HG02973 (cell line): ENCODE measurements at regions not wholly inside any gene's neighbourhood (a gene's known extent, or its start where the extent isn't known, plus 50 kb on each side); places are given as distances from the start of the nearest gene placed in this dataset.

Experiments
- ATAC-seq: cut with Tn5 transposase; IDR thresholded peaks from one replicate; pipeline ENCODE4 v1.9.1; 2021; ENCODE audit warnings: moderate library complexity; ENCODE audit not compliant: unreplicated experiment

DNA sequence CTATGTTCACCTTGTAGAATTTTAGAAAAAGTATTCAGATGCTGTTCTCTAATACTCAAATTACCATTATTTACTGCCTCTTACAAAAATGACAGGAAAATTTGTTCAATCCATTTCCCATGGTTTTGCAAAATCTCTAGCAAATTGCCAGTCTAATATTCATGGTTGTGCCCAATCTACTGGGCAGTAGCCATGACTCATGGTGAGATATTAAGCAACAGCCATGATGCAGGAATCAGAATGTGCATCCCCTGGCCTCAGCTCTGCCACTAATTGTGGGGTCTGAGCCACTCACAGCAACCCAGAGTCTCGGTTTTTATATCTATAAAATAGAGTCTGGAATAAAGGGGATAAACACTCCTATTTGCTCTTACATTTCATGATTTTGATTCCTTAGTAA lies 353.6 kb downstream of the DEPDC1B start:
- no peak for ATAC-seq

DNA sequence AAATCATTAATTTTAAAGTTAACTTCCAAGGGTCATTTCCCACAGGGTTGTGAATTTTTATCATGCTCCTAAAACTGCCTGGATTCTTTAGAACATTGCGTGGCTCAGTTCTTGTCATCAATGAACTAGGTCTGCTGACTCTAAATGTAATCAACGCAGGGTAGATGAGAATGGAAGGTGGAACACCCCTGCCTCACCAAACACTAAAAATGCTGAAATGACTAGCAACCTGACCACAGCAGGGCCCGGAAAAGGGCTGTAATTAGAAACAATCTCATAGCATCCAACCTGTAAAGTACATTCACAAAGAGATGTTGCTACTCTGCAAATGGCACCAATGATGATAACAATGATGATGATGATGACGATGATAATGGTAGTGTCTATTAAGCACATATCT lies 356.9 kb downstream of the DEPDC1B start:
- ATAC-seq: no peak

- ATAC-seq: peak; percentile 66
Observed at GRCh38 chr5:60340965-60341471, 358.9 kb downstream of the DEPDC1B start.

DNA sequence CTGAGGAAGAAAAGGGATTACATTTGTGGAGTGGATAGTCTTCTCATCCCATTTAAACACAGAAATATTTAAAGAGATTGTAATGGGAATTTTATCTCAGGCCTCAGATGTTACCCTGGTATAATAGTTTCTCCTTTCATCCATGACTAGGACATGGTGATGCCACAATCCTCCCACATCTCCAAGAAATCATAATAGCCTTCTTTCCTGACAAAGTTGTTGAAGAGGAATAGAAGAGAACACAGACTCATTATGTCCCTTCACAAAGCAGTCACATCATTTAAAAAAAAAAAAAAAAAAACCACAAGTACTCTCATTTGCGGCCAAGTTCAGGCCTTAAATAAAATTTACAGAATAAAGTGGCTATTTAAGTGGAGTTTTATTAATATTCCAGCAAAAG lies 359.6 kb downstream of the DEPDC1B start:
- no peak for ATAC-seq

DNA sequence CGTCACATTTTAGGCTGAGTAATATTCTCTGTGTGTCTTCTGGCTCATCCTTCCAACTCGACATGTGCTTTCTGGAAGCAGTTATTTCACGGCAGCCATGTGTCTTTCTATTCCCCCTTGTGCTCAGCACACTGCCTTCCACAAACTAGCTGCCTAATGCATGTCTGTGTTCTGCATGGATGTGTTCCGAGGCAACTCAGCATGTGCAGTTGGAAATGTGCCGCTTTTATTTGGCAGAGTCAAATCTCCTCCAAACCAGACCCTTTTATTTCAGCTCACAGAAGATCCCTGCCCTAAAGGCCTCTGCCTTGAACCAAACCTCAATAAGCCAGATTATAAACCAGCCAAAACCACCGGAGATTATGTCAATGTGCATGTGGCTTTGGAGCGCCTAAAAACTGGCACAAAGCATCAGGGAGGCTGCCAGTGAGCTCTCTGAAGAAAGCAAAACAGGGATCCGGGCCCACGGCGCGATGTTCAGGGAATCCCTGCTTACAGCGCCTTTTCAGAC lies 360.2 kb downstream of the DEPDC1B start:
- ATAC-seq: no peak

DNA sequence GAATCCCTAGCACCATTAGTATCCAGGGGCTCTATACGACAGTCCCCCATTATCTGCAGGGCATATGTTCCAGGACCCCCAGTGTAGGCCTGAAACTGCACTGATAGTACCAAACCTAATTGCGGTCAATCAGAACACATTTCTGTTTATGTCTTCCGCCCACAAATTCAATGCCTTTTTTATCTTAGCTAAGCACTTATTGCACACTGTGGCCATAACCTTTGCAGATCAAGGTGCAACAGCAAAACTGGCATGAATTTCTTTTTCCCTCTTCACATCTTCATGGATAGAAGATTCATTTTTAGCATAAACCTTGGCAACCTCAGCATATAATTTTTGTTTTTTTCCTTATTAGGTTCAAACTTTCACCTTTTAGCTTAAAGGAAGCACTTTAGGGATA lies 361.1 kb downstream of the DEPDC1B start:
- no peak for ATAC-seq

DNA sequence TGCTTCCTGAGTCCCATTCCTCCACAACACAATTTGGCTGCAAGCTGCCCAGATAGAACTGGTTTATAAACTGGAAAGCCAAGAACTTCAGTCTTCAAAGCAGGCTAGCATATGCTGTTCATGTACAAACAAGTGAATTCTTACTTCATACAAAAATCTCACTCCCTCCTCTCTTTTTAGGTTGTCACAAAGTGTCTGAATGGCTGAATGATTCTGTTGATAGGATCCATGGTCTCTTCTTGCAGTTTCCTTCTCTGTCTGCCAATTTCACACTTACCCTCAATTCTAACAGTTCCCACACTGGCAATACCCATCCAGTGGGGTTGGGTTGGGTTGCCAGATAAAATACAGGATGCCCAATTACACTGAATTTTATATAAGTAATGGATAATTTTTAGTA lies 363.5 kb downstream of the DEPDC1B start:
- no peak for ATAC-seq

- ATAC-seq: no peak
Observed at GRCh38 chr5:60335913-60336312, 364.1 kb downstream of the DEPDC1B start.

- no peak for ATAC-seq
Observed at GRCh38 chr5:60334281-60334713, 365.7 kb downstream of the DEPDC1B start.

DNA sequence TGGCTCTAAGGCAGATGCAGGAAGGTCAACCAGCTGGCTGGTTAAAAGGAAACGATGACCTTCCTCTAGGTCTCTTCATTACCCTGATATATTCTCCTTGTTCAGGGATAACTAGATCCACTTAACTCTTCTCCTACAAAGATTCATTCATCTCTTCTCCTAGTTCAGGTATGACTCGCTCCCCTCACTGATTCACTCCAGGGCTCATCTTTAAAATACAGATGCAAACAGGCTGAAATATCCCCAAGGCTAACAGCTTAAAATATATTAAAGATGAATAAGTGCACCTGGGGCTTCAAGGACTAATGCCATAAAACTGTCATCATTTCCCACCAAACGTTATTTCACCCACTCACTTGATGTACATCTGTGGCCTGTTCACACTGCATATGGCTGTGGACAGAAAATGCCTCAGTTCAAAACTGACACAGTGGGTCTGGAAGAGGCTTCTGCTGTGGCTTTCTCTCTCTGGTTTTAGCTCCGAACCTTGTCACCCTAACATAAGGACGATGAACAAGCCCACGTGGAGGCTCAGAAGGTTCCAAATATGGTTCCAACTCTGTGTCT lies 366.9 kb downstream of the DEPDC1B start:
- peak; percentile 24 for ATAC-seq

DNA sequence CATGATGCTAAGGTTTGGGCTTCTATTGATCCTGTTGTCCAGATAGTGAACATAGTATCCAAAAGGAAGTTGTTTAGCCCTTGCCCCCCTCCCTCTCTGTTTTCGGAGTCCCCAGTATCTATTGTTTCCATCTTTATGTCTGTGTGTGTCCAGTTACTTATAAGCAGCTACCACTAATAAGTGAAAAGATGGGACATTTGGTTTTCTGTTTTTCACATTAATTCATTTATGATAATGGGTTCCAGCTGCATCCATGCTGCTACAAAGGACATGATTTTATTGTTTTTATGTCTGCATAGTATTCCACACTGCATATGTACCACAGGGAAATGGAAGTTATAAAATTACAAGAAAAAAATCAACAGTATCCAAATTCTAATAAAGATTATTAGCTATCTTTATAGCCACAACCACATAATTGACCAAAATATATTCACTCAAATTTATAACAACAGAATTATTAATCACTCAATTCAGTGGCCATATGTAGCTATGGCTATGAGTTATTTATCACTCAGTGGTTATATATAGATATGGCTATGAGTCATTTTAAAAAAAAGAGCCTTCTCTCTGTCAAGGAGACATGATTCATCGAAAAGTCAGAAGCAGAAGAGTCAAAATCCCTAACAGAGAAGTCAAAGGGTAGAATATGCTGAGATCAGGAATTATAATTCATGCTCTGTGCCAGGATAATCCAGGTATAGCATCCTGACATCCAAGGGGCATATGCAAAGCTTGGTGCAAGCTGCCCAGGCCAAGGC lies 367.5 kb downstream of the DEPDC1B start:
- peak; percentile 89 for ATAC-seq

DNA sequence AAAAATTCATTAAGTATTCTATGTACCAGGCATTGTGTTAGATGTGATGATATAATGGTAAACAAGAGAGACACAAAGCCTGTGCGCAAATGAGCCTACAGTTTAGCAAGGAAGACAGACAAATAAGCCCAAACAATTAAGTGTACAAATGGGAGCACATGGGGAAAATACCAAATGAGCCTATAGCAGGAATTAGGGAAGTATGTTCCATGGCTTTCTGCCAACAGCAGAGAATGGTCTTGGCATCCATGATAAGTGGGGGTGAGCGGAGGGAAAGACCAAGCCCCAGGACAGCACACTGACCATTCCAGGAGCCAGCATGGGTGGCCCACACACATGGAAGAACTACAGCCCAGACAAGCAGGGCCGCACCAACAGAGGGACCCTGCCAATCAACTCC lies 369.7 kb downstream of the DEPDC1B start:
- no peak for ATAC-seq

GRCh38 chr5:60325870-60326269 lies 374.1 kb downstream of the DEPDC1B start:
- ATAC-seq: no peak

GRCh38 chr5:60323596-60323995 lies 376.4 kb downstream of the DEPDC1B start:
- ATAC-seq: no peak

DNA sequence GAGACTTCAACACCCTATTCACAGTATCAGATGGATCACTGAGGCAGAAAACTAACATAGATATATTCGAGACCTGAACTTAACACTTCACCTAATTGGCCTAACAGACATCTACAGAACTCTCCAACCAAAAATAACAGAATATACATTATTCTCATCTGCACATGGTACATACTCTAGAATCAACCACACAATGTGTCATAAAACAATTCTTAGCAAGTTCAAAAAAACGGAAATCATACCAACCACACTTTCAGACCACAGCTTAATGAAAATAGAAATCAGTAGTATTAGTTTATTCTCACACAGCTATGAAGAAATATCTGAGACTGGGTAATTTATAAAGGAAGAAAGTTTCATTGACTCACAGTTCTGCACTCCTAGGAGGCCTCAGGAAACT lies 387.9 kb downstream of the DEPDC1B start:
- ATAC-seq: no peak

GRCh38 chr5:60299944-60300343 lies 400.0 kb downstream of the DEPDC1B start:
- no peak for ATAC-seq

DNA sequence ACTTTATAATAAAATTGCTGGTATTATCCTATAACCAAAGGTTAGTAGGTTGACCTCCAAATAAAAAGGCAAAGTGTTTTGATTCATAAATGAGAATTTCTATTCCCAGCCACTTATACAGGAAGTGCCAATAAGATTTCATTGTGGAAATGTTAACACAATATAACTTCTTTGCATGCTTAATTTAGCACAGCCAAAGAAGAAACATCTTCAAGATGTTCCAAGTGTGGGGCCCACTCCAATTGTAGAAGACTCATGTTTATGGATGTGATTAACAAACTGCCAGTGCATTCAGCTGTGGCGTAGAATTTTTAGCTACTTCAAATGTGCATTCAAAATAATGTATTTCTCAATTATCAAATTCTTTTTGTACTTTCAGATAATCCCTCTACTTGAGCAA lies 402.3 kb downstream of the DEPDC1B start:
- ATAC-seq: no peak

DNA sequence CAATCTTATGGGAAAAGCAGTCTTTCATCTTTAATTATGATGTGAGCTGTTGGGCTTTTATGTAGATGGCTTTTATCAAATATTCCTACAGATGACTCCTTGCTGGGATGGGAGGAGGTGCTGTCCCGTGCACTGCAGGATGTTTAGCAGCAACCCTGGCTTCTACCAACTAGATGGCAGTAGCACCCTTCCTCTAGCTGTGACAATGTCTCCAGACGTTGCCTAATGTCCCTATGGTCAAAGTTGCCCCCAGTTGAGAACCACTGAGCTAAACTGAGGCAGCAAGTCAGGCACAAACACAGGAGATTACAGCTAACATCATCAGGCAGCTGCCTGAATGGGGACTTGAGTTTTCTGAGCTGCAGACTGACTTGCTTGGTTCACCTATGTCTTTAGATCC lies 401.9 kb upstream of the PDE4D start:
- ATAC-seq: peak; percentile 66

- ATAC-seq: no peak
Observed at GRCh38 chr5:60293518-60293917, 400.0 kb upstream of the PDE4D start.

DNA sequence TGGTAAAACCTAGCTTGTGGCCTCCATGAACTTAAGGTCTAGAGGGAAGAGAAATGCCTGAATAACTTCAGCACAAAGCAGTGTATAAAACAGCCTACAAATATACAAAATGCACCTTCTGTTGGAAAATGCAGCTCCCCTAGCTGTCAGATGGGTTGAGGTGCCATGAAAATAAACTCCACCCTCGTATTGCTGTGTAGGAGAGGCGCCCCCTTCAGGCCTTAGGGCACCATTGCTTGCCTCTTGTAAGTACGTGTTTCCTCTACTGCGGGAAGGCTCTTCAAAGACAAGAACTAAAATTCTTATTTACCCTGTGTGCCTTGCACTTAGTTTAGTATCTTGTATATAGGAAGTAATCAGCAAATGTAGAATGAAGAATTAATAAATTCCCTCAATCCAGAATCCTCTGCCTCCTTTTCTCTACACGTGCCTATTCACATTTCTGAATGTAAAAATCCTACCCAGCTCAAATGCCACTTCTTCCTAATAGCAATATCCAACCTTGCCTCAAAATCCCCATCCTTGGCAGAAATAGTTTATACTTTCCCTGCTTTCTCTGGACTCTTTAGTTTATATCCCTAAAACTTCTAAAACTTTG lies 393.7 kb upstream of the PDE4D start:
- ATAC-seq: peak; percentile 92

DNA sequence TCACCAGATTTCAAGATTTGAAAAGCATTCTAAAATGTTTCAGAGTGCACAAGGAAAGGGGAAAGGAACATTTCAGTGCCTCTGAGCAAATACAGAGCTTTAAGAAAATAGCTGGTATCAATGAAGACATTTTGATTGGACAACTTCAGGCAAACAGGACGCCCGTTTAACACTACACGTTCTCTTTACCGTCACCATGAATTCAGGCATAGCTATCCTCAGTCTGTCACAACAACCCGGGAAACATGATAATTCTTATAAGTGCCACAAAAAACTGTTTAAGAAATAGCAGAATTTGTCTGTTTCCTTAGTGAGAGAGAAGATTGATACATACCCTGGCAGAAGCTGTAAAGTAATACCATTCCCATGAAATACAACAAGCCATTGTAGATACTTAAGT lies 392.4 kb upstream of the PDE4D start:
- no peak for ATAC-seq

DNA sequence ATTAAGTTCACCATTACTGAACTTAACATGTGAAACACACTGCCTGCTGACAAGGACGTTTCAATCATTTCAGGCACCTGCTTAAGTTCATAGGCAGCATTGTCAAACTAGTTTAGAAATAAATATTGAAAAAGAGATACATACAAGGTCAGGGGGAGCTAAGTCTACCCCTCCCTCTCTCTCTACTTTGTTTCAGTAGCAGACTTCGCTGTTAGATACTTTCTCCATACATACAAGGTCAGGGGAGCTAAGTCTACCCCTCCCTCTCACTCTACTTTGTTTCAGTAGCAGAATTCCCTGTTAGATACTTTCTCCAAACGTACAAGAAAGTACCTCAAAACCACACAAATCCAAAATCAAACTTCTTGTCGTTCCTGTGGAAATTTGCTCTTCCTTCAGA lies 387.4 kb upstream of the PDE4D start:
- no peak for ATAC-seq
